A673 (cell line): ENCODE measurements at regions not wholly inside any gene's neighbourhood (a gene's known extent, or its start where the extent isn't known, plus 50 kb on each side); places are given as distances from the start of the nearest gene placed in this dataset.
"Not testable (repeated sequence)": the region's sequence is repeated elsewhere in the genome, so short reads cannot be mapped to it uniquely, and the experiment has no call there.

Experiments
- EZH2 ChIP-seq: fragments of 200-600 bp; sonication (generic); IDR thresholded peaks from 2 replicates; pipeline ENCODE4 v1.6.1; 2017; ENCODE audit warnings: borderline replicate concordance, low read depth, mild to moderate bottlenecking, mixed read lengths, antibody characterized with exemption, low read length; ENCODE audit not compliant: poor library complexity, severe bottlenecking
- TF ChIP-seq, protein P1 (sequence below): fragments of 300-800, 200-600 bp; sonication (generic); conservative IDR thresholded peaks from 2 replicates; pipeline ENCODE4 v1.5.1; 2017; ENCODE audit warnings: low read depth, mild to moderate bottlenecking, antibody characterized with exemption, low read length, moderate library complexity, mixed read lengths

DNA sequence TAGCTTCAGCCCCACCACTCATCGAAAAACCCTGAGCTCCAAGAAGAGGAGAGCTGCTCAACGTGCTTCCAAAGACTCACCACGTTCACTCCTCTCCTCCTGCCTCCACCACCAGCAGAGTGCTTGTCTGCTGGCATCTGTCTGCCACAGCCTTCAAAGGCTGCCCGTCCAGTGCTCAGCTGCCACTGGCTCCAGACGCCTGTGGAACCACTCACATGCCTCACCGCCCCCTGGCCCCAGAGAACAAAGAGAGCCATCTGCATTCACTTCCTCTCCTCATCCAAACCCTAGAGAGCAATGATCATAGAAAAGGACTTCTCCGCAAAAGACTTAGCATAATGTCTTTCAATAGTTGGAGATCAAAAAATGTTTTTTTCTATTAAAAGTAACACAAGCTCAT lies 108.1 kb downstream of the GOLGA6L6 start:
- not testable (repeated sequence) for TF ChIP-seq EZH2
- TF ChIP-seq, protein P1, sequence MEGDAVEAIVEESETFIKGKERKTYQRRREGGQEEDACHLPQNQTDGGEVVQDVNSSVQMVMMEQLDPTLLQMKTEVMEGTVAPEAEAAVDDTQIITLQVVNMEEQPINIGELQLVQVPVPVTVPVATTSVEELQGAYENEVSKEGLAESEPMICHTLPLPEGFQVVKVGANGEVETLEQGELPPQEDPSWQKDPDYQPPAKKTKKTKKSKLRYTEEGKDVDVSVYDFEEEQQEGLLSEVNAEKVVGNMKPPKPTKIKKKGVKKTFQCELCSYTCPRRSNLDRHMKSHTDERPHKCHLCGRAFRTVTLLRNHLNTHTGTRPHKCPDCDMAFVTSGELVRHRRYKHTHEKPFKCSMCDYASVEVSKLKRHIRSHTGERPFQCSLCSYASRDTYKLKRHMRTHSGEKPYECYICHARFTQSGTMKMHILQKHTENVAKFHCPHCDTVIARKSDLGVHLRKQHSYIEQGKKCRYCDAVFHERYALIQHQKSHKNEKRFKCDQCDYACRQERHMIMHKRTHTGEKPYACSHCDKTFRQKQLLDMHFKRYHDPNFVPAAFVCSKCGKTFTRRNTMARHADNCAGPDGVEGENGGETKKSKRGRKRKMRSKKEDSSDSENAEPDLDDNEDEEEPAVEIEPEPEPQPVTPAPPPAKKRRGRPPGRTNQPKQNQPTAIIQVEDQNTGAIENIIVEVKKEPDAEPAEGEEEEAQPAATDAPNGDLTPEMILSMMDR = not testable (repeated sequence)
